Stimulated activated CD8-positive, alpha-beta memory T cell treated with anti-CD3 and anti-CD28 coated beads, Interleukin-4, amount 100 ng/mL, for 48 hours (primary cell): ENCODE measurements at regions not wholly inside any gene's neighbourhood (a gene's known extent, or its start where the extent isn't known, plus 50 kb on each side); places are given as distances from the start of the nearest gene placed in this dataset.

Experiments
- DNase-seq: peaks from one replicate; pipeline ENCODE4 v3.0.0-alpha.2; 2020

DNA sequence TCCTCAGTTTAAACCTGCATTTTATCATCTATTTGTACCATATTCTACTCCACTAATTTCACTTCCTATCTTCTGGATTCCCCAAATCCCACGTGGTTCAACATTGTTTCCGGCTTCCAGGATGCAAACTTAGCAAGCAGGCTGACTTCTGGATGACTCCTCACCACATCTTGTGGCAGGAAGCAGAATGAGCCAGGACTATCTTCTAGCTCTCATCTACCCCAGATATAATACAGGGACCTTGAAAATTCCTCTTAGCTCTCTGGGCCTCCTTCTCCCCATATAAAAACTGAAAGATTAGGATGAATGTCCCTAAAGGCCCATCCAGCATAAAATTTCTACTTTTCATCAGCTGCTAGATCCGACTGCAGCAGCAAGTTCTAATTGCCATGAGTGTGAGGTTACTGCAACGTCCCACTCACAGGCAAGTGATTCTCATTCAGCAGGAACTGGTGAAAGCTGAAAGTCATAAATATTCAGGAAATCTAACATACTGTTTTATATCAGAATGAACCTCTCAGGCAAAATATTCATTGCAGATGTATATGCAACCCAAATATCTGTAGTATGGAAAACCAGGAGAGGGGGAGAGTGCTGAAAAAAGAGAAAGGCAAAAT lies 93.4 kb downstream of the KCTD12 start:
- no peak for DNase-seq

DNA sequence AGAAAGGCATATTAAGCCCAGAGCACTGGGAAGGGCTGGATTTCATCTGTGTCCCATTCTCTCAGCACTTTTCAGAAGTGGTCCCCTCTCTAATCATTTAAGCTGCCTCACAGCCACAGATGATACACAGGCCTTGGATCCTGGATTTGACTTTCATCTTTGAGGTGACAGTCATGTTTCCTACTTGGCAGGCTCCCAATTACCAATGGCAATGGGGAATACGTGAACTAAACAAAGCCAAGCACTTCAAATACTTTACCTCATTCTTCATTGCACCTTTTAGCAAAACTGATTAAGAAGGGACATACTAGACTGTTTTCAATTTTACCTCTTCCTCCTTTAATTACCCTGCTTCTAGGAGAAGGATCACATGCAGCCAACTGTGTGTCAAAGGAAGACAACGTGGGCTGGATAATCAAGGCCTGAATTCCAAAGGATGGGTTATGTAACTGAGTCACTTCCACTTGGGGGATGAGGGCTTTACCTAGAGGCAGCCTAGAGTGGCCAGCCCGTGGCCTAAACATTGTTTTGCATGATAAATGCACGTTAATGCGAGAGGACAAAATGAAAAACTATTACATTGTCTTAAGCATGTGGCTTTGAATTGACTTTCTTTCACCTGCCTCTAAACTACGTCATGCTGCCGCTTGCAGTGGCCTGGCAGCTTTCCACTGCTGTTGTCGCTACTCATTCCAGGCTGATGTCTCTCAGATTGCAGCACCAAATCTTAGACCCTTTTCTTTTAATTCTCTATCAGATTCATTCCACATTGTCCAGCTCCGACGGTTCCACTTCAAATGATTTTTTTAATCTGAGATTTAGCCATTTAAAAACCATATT lies 95.0 kb downstream of the KCTD12 start:
- no peak for DNase-seq

DNA sequence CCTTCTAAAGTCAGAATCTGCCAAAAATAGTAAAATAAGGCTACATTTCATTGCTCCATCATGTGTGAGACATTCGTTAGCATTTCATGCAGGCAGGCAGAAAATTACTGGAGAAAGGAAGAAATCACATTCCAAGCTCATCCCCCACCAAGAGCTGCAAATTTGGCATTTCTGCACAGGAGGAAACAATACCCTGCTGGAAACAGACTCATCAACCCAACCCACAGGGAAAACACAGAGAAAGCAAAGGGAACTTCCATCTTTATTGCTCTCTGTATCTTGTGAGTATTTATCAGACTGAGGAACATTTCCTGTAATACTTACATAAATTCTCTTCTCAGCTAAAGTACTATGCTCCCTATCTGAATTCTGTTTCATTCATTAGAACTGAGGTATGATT lies 95.7 kb downstream of the KCTD12 start:
- DNase-seq, result no peak

DNA sequence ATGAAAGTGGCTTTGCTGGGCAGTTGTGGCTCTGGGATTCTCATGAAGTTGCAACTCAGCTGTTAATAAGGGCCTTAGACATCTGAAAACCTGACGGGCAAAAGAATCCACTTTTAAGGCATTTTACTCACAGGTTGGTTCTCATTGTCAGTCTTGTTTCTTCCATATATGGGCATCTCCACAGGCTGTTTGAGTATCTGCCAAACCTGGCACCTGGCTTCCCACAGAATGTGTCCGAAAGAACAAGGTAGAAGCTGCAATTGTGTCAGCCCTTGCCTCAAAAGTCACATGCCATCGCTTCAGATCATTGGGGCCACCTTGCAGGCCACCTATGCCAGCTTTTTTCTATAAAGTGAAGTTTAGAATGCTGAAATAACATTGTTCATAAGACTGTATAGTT lies 102.4 kb downstream of the KCTD12 start:
- no peak for DNase-seq

DNA sequence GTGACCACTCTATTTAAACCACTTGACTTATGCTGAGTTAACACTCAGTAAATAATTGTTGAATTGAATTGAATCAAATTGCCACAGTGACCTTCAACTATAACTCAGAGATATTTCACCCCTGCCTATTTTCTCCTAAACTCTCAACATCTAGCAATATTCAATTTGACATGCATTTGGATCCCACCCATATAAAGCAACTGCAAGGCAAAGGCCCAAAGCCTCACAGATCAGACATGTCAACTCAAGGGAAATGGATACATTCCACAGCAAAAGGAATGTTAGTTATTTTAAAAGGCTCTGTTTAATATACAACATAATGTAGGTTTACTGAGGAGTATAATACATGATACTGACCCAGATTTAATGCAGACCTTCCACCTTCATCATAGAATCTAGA lies 107.4 kb downstream of the KCTD12 start:
- DNase-seq, result no peak

DNA sequence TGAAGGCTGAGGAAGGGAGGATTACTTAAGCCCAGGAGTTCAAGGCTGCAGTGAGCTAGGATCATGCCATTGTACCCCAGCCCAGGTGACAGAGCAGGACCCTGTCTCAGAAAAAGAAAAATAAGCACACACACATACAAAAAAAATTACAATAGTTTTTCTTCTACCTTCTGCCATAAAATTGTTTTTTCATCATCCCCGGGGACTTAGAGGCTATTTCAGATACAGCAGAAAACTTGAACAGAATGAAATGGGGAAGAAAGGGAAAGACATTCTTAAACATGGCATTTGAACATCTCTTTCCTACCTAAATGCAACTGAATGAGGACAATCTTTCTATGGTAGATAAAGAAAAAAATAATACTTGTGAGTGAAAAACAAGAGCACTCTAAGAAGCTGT lies 109.1 kb downstream of the KCTD12 start:
- DNase-seq, result no peak

DNA sequence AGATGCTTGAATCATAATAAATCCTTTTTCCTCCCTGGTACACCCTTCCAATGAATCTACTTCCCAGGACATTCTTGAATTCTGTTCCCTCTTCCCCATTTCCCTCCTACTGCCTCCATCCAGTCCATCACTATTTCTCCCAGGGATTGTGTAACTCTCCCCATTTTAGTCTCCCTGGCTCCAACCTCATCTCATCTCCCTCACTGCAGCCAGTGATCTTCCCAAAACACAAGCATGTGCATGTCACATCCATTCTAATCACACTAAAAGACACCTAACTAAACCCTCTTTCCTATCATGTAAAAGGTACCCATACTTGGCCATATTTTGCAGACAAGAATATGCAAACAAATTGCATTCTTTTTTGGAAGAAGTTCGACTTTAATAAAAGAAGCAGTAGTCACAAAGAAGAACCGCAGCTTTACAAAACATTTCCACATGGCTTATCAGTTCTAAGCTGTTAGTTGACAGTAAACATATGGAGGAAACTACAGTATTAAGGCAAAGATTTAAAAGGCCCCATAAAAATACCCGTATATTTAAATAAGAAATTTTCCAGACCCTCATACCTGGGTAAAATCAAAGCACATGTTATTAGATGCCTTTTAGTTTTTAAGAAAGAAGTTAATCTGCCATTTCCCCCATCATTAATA lies 111.0 kb downstream of the KCTD12 start:
- no peak for DNase-seq

DNA sequence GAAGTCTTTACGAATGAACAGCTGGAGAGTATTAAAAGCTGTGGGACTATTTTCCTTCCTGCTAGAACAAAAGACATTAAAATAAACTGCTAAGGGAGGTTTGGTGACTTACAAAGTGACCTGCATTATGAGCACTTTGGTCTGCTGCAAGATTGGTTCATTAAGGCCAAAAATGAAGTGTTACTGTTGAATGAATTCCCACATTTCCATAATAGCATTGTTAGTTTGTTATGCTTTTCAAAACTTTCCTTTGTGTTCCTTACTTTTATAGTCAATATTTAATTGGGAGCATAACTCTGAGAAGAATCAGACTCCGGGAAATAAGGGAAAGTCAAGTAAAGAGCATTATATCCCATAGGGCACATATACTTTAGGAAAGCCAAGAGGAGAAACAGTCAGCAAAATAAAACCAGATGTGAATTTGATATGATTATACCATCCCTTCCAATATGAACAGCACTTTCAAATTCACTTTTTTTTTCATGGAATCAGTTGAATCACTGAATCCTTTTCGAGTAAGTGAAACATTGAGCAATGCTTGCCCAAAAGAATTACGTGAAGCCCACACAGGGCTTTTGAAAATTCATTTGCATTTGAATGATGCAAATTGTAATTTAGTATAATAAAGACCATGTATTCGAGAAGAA lies 112.6 kb downstream of the KCTD12 start:
- no peak for DNase-seq

DNA sequence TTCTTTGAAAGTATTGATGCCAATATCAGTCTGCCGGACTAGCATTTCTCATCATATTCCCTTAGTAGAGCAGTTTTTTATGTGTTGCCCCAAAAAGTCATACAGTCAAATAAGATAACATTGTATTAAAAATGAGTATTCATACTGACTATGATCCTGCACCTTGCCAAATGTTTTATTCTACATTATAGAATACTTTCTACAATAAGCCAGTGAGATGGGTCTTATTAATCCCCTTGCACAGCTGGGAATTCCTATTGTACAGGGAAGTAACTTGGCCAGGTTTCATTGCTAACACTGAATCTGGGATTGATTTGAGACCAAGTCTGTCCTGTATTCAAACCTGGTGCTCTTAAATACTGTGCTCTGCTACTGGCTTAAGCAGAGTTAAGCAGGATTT lies 114.0 kb downstream of the KCTD12 start:
- no peak for DNase-seq

DNA sequence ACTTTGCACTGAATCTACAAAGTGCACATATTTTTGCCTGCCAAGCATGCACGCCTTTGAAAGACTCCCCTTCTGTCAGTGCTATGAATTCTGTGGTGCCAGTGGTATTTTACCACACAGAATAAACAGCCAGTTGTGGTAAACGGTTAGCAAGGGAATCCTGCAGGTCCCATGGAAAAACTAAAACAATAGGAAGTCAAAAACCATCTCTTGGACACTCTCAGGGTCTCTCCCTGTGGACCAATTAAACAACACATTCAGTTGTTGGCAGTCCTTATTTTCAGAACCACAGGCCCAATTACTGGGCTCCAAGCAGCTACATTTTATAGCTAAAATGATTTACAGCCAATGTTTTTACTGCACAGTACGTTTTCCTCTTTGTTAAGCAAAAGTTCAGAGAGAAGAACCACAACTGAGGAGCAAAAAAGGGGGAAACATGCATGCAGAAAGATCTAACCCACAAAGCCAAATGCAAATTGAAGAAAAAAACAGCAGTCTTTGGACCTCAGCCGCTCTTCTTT lies 116.9 kb downstream of the KCTD12 start:
- DNase-seq, result no peak

DNA sequence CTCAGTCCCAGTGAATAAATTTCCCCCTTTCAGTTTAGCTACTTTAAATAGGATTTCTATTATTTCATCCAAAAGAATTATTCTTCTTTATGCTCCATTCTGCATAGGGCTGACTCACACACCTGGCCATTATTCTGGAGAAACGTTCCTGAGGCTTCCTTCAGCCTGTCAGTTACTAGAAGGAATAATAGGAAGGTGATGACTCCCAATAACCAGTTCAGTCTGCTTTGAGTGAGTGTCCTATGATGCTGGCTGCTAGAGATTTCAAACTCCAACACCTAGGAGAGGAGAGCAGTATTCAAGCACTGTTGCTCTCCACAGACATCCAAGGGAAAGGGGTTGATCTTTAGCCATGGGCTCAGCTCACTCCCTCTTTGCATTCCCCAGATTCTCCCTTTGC lies 117.8 kb downstream of the KCTD12 start:
- DNase-seq, result no peak

DNA sequence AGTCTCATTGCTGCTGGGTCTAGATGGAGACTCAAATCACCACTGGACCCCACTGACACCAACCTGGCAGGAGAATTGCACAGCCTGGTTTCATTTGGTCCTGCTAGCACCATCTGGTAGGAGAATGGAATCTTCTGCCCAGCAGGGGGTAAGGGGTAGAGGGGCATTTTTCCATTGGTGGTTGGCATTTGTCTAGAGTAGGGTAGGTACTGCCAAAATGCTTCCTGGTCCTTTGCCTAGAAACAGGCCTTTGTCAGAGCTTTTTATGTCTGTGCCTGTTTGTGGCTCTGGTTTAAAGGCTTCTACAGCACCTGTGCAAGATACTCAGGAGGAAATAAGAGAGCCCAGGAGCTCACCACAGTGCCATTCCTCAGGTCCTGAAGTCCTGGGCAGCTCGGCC lies 121.3 kb downstream of the KCTD12 start:
- no peak for DNase-seq

DNA sequence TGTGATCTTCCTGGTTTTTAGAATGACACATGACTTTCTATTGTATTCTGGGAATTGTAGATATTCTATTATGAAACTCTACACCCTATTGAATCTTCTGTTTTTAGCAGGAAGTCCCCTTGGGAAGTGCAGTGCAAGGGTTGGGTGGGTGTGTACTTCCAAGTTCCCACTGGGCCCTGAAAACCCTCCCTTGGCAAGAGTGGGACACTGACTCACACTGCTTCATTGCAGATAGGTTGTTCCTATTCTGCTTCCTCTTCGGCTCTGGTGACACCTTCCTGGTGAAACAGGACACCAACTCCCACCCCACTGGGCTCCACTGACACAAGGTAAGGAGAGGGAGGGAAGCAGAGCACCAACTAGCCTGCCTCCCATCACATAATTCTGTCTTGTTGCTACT lies 121.8 kb downstream of the KCTD12 start:
- no peak for DNase-seq

DNA sequence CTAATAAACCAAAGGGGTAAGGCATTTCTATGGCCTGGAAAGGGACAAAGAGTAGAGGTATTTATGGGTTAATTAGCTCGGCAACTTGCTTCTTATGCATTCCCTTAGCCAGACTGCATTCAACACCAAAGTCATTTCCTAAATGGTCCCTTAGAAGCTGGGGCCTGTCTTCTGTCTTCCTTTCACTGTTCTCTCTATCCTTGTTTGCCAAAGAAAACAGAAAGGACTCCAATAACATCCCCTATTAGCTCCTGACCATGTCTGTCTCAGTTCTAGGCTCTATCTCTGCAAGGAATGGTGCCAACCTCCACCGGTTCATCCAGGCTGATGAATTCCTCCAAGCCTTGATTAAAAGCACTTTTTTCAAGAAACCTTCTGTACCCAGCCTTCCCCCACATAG lies 123.5 kb downstream of the KCTD12 start:
- DNase-seq, result no peak

DNA sequence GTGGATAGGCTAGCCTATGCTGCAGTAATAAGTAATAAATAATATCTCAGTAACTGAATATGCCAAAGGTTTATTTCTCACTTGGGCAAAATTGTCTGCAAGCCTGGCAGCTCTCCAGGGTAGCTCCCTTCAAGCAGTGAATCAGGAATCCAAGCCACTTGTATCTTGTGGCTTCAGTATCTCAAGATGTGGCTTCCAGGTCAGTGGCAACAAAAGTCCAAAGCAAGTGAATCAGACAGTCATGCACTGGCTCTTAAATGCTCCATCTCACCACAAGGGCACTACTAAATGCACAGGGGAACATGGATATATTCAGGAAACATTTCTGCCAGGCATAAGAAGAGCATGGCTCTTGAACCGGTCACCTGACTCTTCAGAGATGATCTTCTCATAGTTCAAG lies 126.3 kb downstream of the KCTD12 start:
- DNase-seq, result no peak

DNA sequence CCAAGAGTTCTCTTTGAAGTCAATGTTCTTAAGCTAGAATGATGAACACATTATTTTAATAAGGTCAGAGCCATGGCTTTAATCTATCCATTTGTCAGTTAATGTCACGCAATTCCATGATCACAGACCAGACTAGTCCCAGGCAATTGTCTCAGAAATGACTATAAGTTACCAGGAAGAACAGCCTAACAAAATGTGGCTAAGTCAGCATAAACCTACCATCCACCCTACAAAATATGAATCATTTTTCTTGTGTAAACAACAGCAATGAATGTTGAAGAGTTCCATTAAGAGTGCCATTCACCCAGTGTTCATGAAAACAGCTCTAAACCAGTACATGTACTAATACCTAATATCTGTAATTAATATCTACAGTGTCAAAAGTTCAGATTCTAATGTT lies 127.5 kb downstream of the KCTD12 start:
- DNase-seq, result no peak

DNA sequence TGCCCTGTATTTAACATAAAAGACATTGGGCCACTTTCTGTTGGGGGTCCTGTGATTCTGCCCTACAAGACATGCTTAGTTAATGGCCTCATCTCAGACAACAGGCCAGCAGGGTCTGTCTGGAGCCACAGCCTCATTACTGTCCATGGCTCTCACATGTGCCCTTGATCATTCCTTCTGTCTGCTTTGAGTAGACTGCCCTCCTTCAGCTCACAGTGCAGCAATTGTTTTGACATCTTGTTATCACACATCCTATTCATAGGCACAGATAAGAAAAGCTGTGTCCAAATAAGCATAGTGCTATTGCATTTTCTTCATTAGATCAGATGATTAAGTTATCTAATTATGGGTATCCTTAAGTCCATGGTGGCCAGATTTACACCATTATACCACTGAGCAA lies 127.9 kb downstream of the KCTD12 start:
- no peak for DNase-seq

DNA sequence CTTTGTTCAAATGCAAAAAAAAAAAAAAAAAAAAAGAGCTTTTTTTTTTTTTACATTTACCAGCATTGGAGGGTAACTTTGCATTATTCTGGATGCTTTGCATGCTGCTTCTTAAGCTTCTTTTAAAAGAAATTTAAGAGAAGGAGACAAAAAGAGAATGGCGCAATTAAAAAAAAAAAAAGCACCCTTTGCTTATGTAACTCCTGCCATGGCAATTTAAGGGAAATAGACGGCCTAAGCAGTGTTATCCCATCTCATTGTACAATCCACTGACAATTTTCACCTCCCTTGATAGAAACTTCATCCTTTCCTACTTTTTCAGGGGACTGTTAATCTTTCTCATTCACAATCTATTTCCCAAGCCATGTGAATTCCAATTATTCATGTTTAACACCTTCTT lies 129.8 kb downstream of the KCTD12 start:
- DNase-seq, result no peak

DNA sequence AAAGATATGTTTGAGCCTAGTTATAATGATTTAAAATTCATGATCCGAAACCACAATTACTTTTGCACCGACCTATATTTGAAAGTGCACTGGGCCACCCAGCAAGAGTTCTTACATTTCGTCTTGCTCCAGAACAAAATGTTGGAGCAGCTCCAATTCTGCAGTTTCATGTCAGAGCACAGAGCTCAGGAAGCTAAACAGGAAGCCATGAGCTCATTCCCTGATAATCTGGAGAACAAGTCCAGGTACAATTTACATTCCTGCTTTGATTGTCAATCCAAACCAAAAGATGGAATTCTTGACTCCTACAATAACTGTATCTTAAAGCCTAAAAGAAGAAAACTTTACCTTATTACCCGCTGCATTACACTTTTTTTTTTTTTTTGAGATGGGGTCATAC lies 131.8 kb downstream of the KCTD12 start:
- DNase-seq, result no peak

DNA sequence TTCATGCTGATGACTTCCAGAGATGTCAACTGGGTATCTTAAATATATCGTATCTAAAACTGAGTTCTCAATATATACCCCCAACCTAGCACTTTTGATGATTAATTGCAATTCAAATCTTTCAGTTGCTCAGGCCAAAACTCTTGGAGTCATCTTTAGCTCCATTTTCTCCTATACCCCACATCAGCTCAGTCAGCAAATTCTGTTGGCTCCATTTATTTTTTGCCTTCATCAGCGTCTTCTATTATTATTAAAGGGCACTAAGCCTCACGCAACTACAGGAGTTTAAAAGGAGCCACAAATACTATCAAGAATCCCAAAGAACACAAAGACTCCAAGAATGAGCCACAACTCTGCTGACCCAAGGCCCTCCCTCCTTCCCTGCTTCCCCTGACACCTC lies 134.9 kb downstream of the KCTD12 start:
- DNase-seq, result no peak

DNA sequence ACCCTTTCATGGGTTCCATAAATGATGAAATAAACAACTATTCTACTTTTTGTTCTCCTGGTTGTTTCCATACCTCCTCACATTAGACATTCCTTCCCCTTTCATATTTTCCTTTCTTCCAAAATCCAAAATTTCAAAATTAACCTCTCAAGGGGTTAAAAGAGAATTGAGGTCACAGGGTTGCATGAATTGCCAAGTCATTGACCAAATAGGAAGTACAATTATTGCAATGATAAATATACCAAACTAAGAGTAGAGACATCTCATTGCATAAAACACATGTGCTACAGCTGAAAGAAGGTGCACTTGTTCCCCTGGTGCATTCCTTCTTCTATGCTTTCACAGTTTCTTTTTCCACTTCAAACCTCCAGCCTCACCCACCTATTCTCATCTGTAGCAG lies 136.1 kb downstream of the KCTD12 start:
- no peak for DNase-seq

DNA sequence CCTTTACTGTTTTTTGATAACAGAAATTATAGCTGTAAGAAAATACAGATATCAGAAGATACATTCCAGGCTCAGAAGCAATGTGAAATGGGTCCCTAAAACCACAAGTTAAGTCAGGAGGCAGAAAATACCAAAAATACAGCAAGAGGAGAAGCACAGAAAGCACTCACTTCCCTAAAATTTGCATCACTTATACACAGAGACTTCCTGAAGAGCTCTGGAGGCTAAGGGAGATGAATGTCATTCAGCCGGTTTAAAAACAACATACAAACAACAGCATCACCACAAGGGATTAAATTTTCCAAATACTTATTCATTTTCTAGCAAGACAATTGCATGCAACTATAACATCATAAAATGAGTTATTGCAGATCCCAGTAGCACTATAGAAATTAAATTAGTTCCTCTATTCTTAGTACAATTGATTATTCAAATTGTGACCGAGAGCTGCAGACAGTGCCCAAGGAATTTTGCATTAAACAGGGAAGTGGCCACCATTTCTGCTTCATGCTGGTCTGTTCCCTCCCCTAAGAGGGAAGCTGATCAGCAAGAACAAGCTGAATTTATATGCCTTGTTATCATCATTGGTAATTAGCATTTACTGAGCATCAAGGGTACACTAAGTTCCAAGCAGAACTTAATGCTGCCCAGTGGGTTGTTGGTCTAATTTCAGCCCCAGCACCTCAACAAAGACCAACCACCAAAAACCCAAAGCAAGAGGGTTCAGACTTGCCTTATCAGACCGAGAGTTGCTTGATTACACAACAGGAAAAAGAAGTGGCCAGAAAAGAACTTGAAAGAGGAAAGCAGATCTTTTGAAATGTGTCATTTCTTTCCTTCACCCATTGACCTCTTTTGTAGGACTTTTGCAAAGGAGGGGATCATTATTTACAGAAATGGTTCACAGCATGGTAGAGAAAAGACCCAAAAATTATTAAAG lies 140.7 kb downstream of the KCTD12 start:
- no peak for DNase-seq
